CD4-positive, alpha-beta T cell (primary cell): ENCODE measurements at regions not wholly inside any gene's neighbourhood (a gene's known extent, or its start where the extent isn't known, plus 50 kb on each side); places are given as distances from the start of the nearest gene placed in this dataset.

ENCODE experiments used
- ATAC-seq: fragments of 200-7000 bp; cut with Tn5 transposase; one replicate; pipeline ENCODE4 v1.10.0; 2022; ENCODE audit warnings: mild to moderate bottlenecking; ENCODE audit not compliant: poor library complexity
- CTCF ChIA-PET: fragments of 350-600 bp; sonication (Branson Sonifier 250); formaldehyde crosslinking; loops from one replicate; lab custom pipeline; 2021; ENCODE audit warnings: antibody characterized with exemption, inconsistent platforms; lab: Charles Lee
- POLR2A ChIA-PET: fragments of 350-600 bp; sonication (Branson Sonifier 250); formaldehyde crosslinking; loops from one replicate; lab custom pipeline; 2021; ENCODE audit warnings: antibody characterized with exemption, inconsistent platforms; lab: Charles Lee
- DNase-seq, 14 experiments: peaks; one replicate each; pipeline ENCODE4 v3.0.0-alpha.2; 2013 to 2020; ENCODE audit warnings: mixed read lengths in 2 of 14
- H3K27ac ChIP-seq, 2 donors: one replicate each; pipeline versions ENCODE4 v1.5.1 to v1.7.0; 2013; ENCODE audit warnings: low read length in 2 of 2, low read depth in 1 of 2, mild to moderate bottlenecking in 1 of 2
- H3K27me3 ChIP-seq, 2 experiments: 1 replicate in 1 of 2; 2 replicates in 1 of 2; pipeline versions ENCODE4 v1.6.1 to v1.7.0; 2013; ENCODE audit warnings: low read length in 2 of 2, control low read depth in 1 of 2, mild to moderate bottlenecking in 1 of 2, moderate library complexity in 1 of 2; ENCODE audit not compliant: insufficient read depth in 2 of 2, control insufficient read depth in 1 of 2
- H3K36me3 ChIP-seq: one replicate; pipeline ENCODE4 v1.6.1; 2013; ENCODE audit warnings: low read length, control low read depth; ENCODE audit not compliant: insufficient read depth
- H3K4me1 ChIP-seq: one replicate; pipeline ENCODE4 v1.6.1; 2013; ENCODE audit warnings: low read length, control low read depth; ENCODE audit not compliant: insufficient read depth
- H3K4me3 ChIP-seq: one replicate; pipeline ENCODE4 v1.5.1; 2013; ENCODE audit warnings: mild to moderate bottlenecking, low read length, moderate library complexity
- H3K9me3 ChIP-seq, 2 experiments: 1 replicate in 1 of 2; 2 replicates in 1 of 2; pipeline versions ENCODE4 v1.6.1 to v1.7.0; 2013; ENCODE audit warnings: low read length in 2 of 2, mild to moderate bottlenecking in 2 of 2, control low read depth in 1 of 2, moderate library complexity in 1 of 2; ENCODE audit not compliant: control insufficient read depth in 1 of 2, insufficient read depth in 1 of 2
- H3K27ac Mint-ChIP-seq: one replicate; pipeline ENCODE4 v1.8.0; 2020; ENCODE audit warnings: mixed read lengths
- H3K27me3 Mint-ChIP-seq: one replicate; pipeline ENCODE4 v1.8.0; 2021; ENCODE audit warnings: mixed read lengths
- H3K36me3 Mint-ChIP-seq: one replicate; pipeline ENCODE4 v1.8.0; 2021; ENCODE audit warnings: low read depth, mixed read lengths
- H3K4me1 Mint-ChIP-seq: one replicate; pipeline ENCODE4 v1.8.0; 2021; ENCODE audit warnings: low read depth, mixed read lengths
- H3K4me3 Mint-ChIP-seq: one replicate; pipeline ENCODE4 v1.8.0; 2020; ENCODE audit warnings: mild to moderate bottlenecking, mixed read lengths
- H3K9me3 Mint-ChIP-seq: one replicate; pipeline ENCODE4 v1.8.0; 2020; ENCODE audit warnings: mixed read lengths
- CTCF ChIP-seq: fragments of 200-600 bp; IDR thresholded peaks from one replicate; pipeline ENCODE4 v1.8.0; 2022; ENCODE audit warnings: antibody characterized with exemption, mild to moderate bottlenecking
- intact Hi-C, 2 experiments: fragments of 100-400 bp; cut with DNase I in 1 of 2; cut with micrococcal nuclease in 1 of 2; formaldehyde crosslinking; loops; one replicate each; pipeline versions ENCODE4 v1.15.1 to v1.9.0; 2023 to 2025; cut with DNase I, micrococcal nuclease

- Histone ChIP-seq H3K27ac (no peak overlapping the region), H3K4me1 (no peaks in the 10 kb centered on the region), H3K36me3 (no peaks in the 10 kb centered on the region), H3K4me3 (no peak overlapping the region), H3K9me3 (peaks cover 0 to 10% of the 10 kb centered on the region in 2 experiments), H3K27me3 (peaks cover 0 to 4% of the 10 kb centered on the region in 2 experiments)
- no peak for ATAC-seq
- DNase-seq, result no peak
- no peaks in the 10 kb centered on the region for H3K4me1 Mint-ChIP-seq
- no peaks in the 10 kb centered on the region for H3K36me3 Mint-ChIP-seq
- ChIA-PET CTCF (no interaction called here), POLR2A (no interaction called here)
- no peak for TF ChIP-seq CTCF
- intact Hi-C loops, result no loop called here
- no peaks in the 10 kb centered on the region for H3K9me3 Mint-ChIP-seq
- H3K27me3 Mint-ChIP-seq, result peaks cover 15% of the 10 kb centered on the region
- no peak overlapping the region for H3K27ac Mint-ChIP-seq
- H3K4me3 Mint-ChIP-seq, result no peak overlapping the region
Measured at GRCh38 chr18:76579301-76579695, 84.3 kb upstream of the ZNF516 start.

GRCh38 chr18:76578571-76579300, 83.7 kb upstream of the ZNF516 start:
- Histone ChIP-seq H3K27me3 (peaks cover 0 to 4% of the 10 kb centered on the region in 2 experiments), H3K27ac (no peak overlapping the region), H3K9me3 (peaks cover 0 to 10% of the 10 kb centered on the region in 2 experiments), H3K4me1 (no peaks in the 10 kb centered on the region), H3K36me3 (no peaks in the 10 kb centered on the region), H3K4me3 (no peak overlapping the region)
- ATAC-seq (no peak), DNase-seq (no peak)
- Mint-ChIP-seq H3K27ac (no peak overlapping the region), H3K36me3 (no peaks in the 10 kb centered on the region), H3K9me3 (no peaks in the 10 kb centered on the region), H3K4me1 (no peaks in the 10 kb centered on the region), H3K27me3 (peaks cover 15% of the 10 kb centered on the region), H3K4me3 (no peak overlapping the region)
- intact Hi-C loops, result no loop called here
- TF ChIP-seq CTCF, result no peak
- CTCF ChIA-PET, result no interaction called here
- POLR2A ChIA-PET, result no interaction called here

- intact Hi-C loops, result no loop called here
- Histone ChIP-seq H3K36me3 (no peaks in the 10 kb centered on the region), H3K27me3 (no peaks in the 10 kb centered on the region), H3K9me3 (no peaks in the 10 kb centered on the region), H3K27ac (no peak overlapping the region), H3K4me3 (no peak overlapping the region), H3K4me1 (no peaks in the 10 kb centered on the region)
- H3K4me1 Mint-ChIP-seq, result no peaks in the 10 kb centered on the region
- no peaks in the 10 kb centered on the region for H3K36me3 Mint-ChIP-seq
- DNase-seq (peak in 2 of 14 experiments; percentile 39 to 54), ATAC-seq (no peak)
- TF ChIP-seq CTCF, result no peak
- H3K4me3 Mint-ChIP-seq, result no peak overlapping the region
- H3K27me3 Mint-ChIP-seq, result peaks cover 23% of the 10 kb centered on the region
- H3K27ac Mint-ChIP-seq, result no peak overlapping the region
- ChIA-PET POLR2A (no interaction called here), CTCF (no interaction called here)
- H3K9me3 Mint-ChIP-seq, result no peaks in the 10 kb centered on the region
Measured at GRCh38 chr18:76573325-76574025, 78.4 kb upstream of the ZNF516 start.
